Fibroblast of skin of back (primary cell): ENCODE measurements at regions not wholly inside any gene's neighbourhood (a gene's known extent, or its start where the extent isn't known, plus 50 kb on each side); places are given as distances from the start of the nearest gene placed in this dataset.

Source experiments
- DNase-seq: peaks from one replicate; pipeline ENCODE4 v3.0.0-alpha.2; 2013

- no peak for DNase-seq
Measured at GRCh38 chr16:85415196-85416090, 197.7 kb upstream of the GSE1 start.

DNA sequence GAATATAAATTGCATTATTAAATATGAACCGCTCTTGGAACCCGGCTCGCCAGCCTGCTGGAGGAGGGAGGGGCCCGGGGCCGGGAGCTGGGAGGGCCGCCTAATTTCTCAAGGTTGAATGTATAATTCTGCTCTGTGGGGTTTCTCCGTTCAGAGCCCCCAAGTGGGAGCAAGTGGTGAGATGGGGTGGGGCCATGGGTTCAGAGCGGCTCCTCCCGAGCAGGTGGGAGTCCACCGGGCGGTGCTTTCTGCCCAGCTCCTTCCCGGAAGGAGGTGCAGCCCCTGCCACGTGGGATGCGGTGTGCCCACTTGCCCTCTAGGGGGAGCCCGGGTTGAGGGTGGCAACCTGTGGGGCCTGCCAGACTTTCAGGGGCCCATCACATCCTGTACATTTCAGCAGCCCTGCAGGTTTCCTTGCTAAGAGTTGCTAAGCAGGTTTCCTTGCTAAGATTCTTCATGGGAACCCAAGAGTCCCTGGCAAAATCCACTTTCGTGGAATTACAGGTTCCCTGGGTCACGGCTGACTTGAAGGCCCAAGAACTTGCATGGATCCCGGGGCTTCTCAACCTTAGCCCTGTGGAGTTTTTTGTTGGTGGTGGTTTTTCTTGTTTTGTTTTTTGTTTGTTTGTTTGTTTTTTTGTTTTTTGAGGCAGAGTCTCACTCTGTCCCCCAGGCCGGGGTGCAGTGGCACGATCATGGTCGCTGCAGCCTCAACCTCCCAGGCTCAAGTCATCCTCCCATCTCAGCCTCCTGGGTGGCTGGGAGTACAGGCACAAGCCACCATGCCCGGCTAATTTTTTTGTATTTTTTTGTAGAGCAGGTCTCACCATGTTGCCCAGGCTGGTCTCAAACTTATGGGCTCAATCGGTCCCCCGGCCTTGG is 196.7 kb upstream of the GSE1 start:
- peak; percentile 24 for DNase-seq

GRCh38 chr16:85417156-85417860 is 195.8 kb upstream of the GSE1 start:
- DNase-seq = no peak

GRCh38 chr16:85418978-85419491 is 194.1 kb upstream of the GSE1 start:
- no peak for DNase-seq

DNA sequence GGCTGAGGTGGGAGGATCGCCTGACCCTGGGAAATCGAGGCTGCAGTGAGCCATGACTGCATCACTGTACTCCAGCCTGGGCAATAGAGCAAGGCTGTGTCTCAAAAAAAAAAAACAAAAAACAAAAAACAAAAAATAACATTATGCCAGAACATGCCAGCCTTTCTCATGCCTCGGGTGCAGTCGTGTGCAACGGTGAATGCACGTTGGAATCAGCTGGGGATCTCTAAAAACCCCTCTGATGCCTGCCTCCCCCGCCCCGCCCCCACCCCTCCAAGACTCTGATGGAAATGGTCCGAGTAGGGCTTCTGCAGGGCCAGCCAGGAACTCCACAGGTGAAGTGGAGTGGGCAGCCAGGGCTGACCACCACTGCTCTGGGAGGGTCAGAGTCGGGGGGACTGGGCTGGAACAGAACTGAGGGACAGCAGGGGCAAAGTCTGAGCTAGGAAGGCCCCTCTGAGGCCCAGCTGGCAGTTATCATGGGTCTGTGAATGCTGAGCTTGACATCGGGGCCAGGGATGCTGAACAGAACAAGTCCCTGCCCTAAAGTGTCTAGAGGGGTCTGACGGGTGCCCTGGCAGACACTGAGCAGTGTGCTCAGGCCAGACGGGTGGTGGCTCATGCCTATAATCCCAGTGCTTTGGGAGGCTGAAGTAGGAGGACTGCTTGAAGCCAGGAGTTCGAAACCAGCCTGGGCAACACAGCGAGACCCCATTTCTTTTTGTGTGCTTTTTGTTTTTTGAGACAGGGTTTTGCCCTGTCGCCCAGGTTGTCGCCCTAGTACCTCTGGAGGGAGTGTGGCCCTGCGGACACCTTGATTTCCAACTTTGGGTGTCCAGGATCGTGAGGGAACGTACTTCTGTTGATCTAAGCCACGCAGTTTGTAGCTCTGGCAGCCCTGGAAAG is 193.4 kb upstream of the GSE1 start:
- DNase-seq = no peak

GRCh38 chr16:85420501-85421337 is 192.4 kb upstream of the GSE1 start:
- DNase-seq = peak; percentile 36

GRCh38 chr16:85421338-85422195 is 191.6 kb upstream of the GSE1 start:
- DNase-seq = no peak

DNA sequence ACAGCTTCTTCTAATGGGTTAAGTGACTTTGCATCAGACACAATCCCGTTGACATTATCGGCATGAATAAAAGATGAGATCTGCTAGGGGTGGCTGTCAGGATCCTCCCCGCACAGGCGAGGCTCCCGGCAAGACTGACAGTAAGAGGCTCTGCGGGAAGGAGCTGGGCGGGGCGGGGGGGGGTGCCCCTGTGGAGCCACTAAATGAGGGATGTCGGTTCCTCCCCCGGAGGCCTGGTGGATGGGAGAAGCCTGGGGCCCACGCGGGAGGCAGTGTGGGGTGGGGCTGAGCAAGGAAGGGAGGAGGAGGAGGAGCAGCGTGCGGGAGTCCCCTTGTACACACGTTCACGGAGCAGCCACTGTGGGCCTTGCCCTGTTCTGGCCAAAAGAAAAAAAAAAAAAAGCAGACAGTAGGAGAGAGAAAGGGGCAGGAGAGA is 190.9 kb upstream of the GSE1 start:
- no peak for DNase-seq

GRCh38 chr16:85422632-85423550 is 190.2 kb upstream of the GSE1 start:
- no peak for DNase-seq

DNA sequence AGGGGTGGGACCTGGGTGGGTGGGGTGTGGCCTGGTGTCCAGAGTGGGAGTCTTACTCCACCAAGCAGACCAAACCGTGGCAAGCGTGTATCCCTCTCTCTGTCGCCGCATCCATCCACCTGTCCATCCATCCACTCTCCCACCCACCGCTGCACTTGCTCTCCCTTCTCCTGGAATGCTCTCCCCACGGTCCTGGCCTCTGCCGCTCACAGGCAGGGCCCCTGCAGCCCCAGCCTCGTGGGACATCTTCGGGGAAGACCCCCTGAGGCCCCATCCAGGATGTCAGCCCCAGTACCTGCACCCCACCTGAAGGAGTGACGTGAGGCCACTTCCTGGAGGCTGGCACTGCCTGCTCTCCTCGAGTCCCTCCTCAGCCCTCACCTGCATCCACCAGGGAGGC is 189.5 kb upstream of the GSE1 start:
- no peak for DNase-seq

GRCh38 chr16:85424260-85425073 is 188.7 kb upstream of the GSE1 start:
- no peak for DNase-seq

DNA sequence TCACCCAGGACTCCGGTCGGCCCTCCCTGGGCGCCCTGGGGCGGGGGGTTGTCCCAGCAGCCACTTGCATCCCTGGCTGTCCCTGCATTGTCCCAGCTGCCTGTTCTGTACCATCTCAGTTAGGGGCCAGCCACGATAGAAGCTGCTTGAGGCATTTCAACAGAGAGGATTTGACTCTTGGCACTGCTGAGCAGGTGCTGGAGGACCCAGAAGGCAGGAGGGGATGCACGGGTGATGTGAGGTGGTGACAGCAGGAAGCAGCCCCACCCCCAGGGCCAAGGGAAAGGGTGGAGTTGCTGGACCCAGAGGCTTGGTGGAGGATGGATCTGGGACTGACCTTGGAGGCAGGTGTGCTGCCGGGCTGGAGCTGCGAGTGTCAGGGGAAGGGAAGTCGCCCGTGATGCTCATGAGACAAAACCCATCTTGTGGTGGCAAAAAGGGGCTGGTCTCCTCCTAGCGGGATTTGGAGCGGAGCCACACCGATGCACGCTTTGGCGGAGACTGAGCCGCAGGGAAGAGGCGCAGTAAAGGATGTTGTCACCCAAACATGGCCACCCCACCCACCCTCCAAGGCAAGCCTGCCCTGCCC is 188.0 kb upstream of the GSE1 start:
- no peak for DNase-seq

GRCh38 chr16:85426806-85427205 is 186.3 kb upstream of the GSE1 start:
- DNase-seq = no peak

DNA sequence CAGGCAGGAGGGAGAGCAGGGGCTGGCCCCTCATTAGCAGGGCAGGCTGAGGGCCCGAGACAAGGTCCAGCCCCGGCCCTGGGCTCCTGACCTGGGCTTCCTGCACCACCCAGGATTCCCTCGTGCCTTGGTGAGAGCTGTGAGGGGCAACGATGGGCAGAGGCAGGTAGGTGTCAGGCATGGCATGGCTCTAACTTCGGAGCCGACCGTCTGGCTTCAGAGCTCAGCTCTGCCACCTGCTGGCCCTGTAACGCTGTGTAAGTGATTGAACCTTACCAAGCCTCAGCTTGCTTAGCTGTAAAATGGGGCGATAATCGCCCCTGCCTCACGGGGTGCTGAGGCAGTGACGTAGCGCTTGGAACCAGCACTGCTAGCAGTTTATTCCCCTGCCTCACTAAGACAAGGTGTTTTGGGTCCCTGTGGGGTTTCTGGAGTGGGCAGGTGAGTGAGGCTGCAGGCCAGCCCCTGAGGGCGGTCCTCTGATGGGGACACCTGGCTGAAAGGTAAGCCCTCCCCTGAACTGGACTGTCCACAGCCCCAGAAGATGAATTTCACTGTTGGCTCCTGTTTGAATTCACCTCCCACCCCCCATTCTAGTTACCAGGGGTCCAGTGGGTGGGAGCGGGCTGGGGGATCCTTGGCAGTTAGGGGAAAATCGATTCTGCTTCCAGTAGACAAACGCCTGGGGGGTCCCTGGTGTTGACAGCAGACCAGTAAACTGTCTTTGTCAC is 184.8 kb upstream of the GSE1 start:
- peak; percentile 19 for DNase-seq

- no peak for DNase-seq
Measured at GRCh38 chr16:85428899-85429775, 184.0 kb upstream of the GSE1 start.
